ENCODE measurements at regions not wholly inside any gene's neighbourhood (a gene's known extent, or its start where the extent isn't known, plus 50 kb on each side); places are given as distances from the start of the nearest gene placed in this dataset.

DNA sequence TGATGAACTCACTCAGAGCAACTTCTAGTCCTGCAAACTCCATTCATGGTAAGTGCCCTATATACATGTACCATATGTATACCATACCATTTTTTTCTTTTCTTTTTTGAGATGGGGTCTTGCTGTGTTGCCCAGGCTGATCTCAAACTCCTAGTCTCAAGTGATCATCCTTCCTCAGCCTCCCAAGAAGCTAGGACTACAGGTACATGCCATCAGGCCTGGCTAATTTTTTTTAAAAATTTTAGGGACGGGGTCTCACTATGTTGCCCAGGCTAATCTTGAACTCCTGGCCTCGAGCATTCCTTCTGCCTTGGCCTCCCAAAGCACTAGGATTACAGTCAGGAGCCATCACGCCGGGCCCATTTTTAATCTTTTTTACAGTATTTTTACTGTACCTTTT is 67.3 kb upstream of the MFGE8 start:
- DNase-seq (ENCODE audit: extremely low spot score) = no peak
- TF ChIP-seq CTBP1 (IDR thresholded peaks at IDR 0.05; ENCODE audit: borderline replicate concordance) (no peak), FOXK2 (IDR thresholded peaks at IDR 0.05) (no peak), TARDBP (IDR thresholded peaks at IDR 0.05) (no peak), ZNF384 (IDR thresholded peaks at IDR 0.05) (no peak), FOXA1 (IDR thresholded peaks at IDR 0.05) (no peak), HDGF (IDR thresholded peaks at IDR 0.05; ENCODE audit: borderline replicate concordance) (no peak), ELF4 (IDR thresholded peaks at IDR 0.05) (no peak), L3MBTL2 (conservative IDR thresholded peaks at IDR 0.05) (no peak), SUZ12 (IDR thresholded peaks at IDR 0.05) (no peak), LEF1 (IDR thresholded peaks at IDR 0.05; ENCODE audit: borderline replicate concordance) (no peak), FOXM1 (IDR thresholded peaks at IDR 0.05; ENCODE audit: borderline replicate concordance) (no peak), BHLHE40 (IDR thresholded peaks at IDR 0.05; ENCODE audit: borderline replicate concordance) (no peak), NFRKB (IDR thresholded peaks at IDR 0.05) (no peak), ARNT (IDR thresholded peaks at IDR 0.05) (no peak), SP1 (IDR thresholded peaks at IDR 0.05) (no peak)
- TF ChIP-seq, protein P1, sequence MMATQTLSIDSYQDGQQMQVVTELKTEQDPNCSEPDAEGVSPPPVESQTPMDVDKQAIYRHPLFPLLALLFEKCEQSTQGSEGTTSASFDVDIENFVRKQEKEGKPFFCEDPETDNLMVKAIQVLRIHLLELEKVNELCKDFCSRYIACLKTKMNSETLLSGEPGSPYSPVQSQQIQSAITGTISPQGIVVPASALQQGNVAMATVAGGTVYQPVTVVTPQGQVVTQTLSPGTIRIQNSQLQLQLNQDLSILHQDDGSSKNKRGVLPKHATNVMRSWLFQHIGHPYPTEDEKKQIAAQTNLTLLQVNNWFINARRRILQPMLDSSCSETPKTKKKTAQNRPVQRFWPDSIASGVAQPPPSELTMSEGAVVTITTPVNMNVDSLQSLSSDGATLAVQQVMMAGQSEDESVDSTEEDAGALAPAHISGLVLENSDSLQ (IDR thresholded peaks at IDR 0.05) = no peak
- POLR2A ChIA-PET = no interaction called here
- CTCF ChIA-PET = no interaction called here

DNA sequence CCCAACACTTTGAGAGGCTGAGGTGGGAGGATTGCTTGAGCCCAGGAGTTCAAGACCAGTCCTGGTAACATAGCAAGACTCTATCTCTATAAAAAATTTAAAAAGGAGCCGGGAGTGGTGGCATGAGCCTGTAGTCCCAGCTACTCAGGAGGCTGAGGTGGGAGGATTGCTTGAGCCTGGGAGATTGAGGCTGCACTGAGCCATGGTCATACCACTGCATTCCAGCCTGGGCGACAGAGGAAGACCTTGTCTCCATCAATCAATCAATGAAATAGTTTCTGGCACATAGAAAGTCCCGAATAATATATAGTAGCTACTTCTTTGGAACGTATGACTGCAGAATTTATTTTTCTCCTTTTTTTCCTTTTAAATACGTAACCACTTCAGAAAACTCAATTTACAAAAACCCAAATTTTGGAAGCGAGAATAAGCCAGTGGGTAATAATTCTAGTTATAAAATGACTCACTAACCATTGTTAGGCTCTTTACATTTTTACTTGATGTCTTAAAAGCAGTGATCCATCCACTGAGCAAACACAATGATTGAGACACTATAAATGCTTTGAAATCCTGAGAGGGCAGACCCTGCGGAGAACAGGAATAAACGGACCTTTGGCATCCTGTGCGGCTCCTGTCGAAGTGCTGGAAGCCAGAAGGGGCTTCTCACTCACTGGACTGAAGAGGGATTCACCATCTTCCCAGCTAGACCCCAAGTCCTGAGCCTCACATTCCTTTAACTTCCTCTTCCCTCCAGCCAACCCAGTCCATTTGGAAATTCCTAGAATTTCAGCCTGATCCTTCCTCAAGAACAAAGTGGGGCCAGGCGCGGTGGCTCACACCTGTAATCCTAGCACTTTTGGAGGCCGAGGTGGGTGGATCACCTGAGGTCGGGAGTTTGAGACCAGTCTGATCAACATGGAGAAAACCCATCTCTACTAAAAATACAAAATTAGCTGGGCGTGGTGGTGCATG is 68.4 kb upstream of the MFGE8 start:
- DNase-seq (ENCODE audit: extremely low spot score) = no peak
- ChIA-PET POLR2A (no interaction called here), CTCF (interaction anchor here (0.6 to 1.4 kb wide), 2 partner anchors 13 to 21 kb away, joined by 3 to 4 read pairs; no protein-coding TSS in a partner anchor)
- TF ChIP-seq SP1 (IDR thresholded peaks at IDR 0.05) = no peak

DNA sequence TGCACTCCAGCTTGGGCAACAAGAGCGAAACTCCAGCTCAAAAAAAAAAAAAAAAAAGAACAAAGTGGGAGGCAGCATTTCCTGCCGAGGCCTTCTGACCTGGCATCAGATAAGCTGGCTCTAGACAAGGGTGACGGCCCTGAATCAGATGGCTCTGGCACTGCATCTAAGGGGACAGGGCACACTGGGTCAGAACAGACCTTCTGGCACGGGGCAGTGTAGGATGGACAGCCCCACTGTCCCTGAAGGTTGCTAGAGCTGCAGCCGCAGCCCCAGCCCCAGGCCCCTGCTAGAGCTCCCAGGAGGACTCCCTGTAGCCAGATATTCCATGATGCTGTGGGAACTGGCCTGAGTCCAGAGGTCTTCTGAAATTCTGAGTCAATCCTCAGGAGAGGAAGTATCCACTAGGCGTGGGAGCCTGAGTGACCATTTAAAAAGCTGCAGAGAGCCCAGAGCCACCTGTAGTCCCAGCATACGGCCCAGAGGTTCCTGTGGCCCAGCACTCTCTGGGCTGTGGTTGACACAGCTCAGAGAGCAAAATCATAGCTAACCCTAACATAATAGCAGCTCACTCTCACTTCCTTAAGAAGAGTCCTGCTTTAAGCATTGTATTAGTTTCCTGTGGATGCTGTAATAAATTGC is 69.2 kb upstream of the MFGE8 start:
- DNase-seq (ENCODE audit: extremely low spot score) = no peak
- POLR2A ChIA-PET = no interaction called here
- TF ChIP-seq LEF1 (IDR thresholded peaks at IDR 0.05; ENCODE audit: borderline replicate concordance) (no peak), NFRKB (IDR thresholded peaks at IDR 0.05) (no peak), CTBP1 (IDR thresholded peaks at IDR 0.05; ENCODE audit: borderline replicate concordance) (no peak), SUZ12 (IDR thresholded peaks at IDR 0.05) (no peak)
- CTCF ChIA-PET = interaction anchor here (0.6 to 1.4 kb wide), 3 partner anchors 12 to 282 kb away, joined by 3 to 4 read pairs (median 3); no protein-coding TSS in a partner anchor

DNA sequence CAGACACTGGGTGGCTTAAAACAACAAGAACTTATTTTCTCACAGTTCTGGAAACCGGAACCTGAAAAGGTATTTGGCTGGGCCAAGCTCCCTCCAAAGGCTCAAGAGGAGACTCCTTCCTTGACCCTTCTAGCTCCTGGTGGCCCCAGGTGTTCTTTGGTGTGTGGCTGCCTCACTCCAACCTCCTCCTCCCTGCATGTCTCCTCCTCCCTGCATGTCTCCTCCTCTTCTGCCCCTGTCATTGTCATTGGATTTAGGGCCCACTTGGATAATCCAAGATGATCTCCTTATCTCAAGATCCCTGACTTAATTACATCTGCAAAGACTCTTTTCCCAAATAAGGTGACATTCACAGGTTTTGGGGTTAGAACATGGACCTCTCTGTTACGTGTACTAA is 69.8 kb upstream of the MFGE8 start:
- DNase-seq (ENCODE audit: extremely low spot score) = no peak
- CTCF ChIA-PET = interaction anchor here (0.7 kb wide), 1 partner anchor 13 kb away, joined by 3 read pairs; no protein-coding TSS in a partner anchor
- POLR2A ChIA-PET = no interaction called here
- no peak for TF ChIP-seq CTBP1 (IDR thresholded peaks at IDR 0.05; ENCODE audit: borderline replicate concordance)
- TF ChIP-seq FOXA1 (IDR thresholded peaks at IDR 0.05) = no peak
- no peak for TF ChIP-seq L3MBTL2 (conservative IDR thresholded peaks at IDR 0.05)
- no peak for TF ChIP-seq HDGF (IDR thresholded peaks at IDR 0.05; ENCODE audit: borderline replicate concordance)
- TF ChIP-seq ARNT (IDR thresholded peaks at IDR 0.05) = no peak
- no peak for TF ChIP-seq TARDBP (IDR thresholded peaks at IDR 0.05)
- TF ChIP-seq, protein P1 (IDR thresholded peaks at IDR 0.05) = no peak
- no peak for TF ChIP-seq SUZ12 (IDR thresholded peaks at IDR 0.05)
- TF ChIP-seq FOXK2 (IDR thresholded peaks at IDR 0.05) = no peak
- no peak for TF ChIP-seq ELF4 (IDR thresholded peaks at IDR 0.05)
- TF ChIP-seq SP1 (IDR thresholded peaks at IDR 0.05) = no peak
- no peak for TF ChIP-seq BHLHE40 (IDR thresholded peaks at IDR 0.05; ENCODE audit: borderline replicate concordance)
- no peak for TF ChIP-seq NFRKB (IDR thresholded peaks at IDR 0.05)
- TF ChIP-seq LEF1 (IDR thresholded peaks at IDR 0.05; ENCODE audit: borderline replicate concordance) = no peak
- TF ChIP-seq FOXM1 (IDR thresholded peaks at IDR 0.05; ENCODE audit: borderline replicate concordance) = no peak

DNA sequence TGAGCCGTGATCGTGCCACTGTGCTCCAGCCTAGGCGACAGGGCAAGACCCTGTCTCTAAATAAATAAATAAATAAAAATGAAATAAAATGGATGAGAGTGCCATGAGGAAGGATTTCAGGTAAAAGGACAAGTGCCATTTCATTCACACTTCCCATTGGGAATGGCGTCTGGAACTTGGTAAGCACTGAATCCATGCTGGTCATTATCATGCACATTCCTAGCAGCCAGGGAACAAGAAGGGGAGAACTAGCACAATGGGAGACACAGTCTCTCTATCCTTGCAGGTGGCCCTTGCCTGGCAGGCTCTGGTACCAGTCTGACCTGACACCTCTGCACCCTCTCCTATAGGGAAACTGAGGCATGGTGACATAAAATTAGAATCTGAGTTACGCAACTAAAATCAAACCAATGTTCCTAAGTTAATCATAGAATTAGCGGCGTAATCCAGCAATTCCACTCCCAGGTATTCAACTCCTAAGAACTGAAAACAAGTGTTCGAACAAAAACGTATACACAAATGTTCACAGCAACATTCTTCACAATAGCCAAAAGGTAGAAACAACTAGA is 70.8 kb upstream of the MFGE8 start:
- POLR2A ChIA-PET = no interaction called here
- DNase-seq (ENCODE audit: extremely low spot score) = no peak
- TF ChIP-seq FOXM1 (IDR thresholded peaks at IDR 0.05; ENCODE audit: borderline replicate concordance) (no peak), FOXA1 (IDR thresholded peaks at IDR 0.05) (no peak), NFRKB (IDR thresholded peaks at IDR 0.05) (no peak), BHLHE40 (IDR thresholded peaks at IDR 0.05; ENCODE audit: borderline replicate concordance) (no peak), ZNF384 (IDR thresholded peaks at IDR 0.05) (no peak), ARNT (IDR thresholded peaks at IDR 0.05) (no peak), ELF4 (IDR thresholded peaks at IDR 0.05) (no peak), LEF1 (IDR thresholded peaks at IDR 0.05; ENCODE audit: borderline replicate concordance) (no peak), SP1 (IDR thresholded peaks at IDR 0.05) (no peak), SUZ12 (IDR thresholded peaks at IDR 0.05) (no peak), HDGF (IDR thresholded peaks at IDR 0.05; ENCODE audit: borderline replicate concordance) (no peak), FOXK2 (IDR thresholded peaks at IDR 0.05) (no peak), CTBP1 (IDR thresholded peaks at IDR 0.05; ENCODE audit: borderline replicate concordance) (no peak), L3MBTL2 (conservative IDR thresholded peaks at IDR 0.05) (no peak), TARDBP (IDR thresholded peaks at IDR 0.05) (no peak)
- TF ChIP-seq, protein P1 (IDR thresholded peaks at IDR 0.05) = no peak
- CTCF ChIA-PET = interaction anchor here (0.7 kb wide), 1 partner anchor 14 kb away, joined by 3 read pairs; no protein-coding TSS in a partner anchor
